ENCODE measurements at regions not wholly inside any gene's neighbourhood (a gene's known extent, or its start where the extent isn't known, plus 50 kb on each side); places are given as distances from the start of the nearest gene placed in this dataset.

DNA sequence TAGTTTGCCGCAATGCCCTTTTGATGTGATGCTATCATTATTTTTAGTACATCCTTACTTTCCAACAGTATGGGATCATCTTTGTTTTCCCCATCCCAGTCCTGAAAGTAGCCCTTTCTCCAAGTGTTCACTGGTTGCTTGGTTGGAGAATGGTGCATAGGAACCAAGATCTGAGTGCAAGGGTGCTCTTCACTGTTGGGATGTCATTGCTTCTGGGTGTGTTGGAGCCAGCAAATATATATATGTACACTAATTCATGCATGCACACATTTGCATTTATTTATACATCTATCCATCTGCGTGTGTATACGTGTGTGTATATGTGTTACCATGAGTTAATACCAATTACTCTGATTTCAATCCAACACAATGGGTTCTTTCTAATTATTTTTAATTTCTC lies 64.1 kb upstream of the RFLNA start:
- Histone ChIP-seq H3K4ac (ENCODE audit: low read depth, low read length) (no peak overlapping the region), H3K18ac (ENCODE audit: insufficient read length, low read depth, low read length) (no peak overlapping the region), H4K5ac (ENCODE audit: insufficient read length, low read depth, low read length) (no peak overlapping the region), H4K91ac (ENCODE audit: insufficient read length, low read depth, low read length) (no peak overlapping the region), H4K20me1 (ENCODE audit: control insufficient read depth, insufficient read depth, insufficient read length) (no peaks in the 10 kb centered on the region), H3K27me3 (ENCODE audit: insufficient read depth, low read length) (no peaks in the 10 kb centered on the region), H2BK120ac (ENCODE audit: low read depth, low read length, poor library complexity, severe bottlenecking) (no peak overlapping the region), H3K4me1 (ENCODE audit: insufficient read depth, low read length) (no peaks in the 10 kb centered on the region), H2BK12ac (ENCODE audit: insufficient read length, low read depth, low read length) (no peak overlapping the region), H2BK15ac (ENCODE audit: low read depth, low read length) (no peak overlapping the region), H4K8ac (replicated peaks; ENCODE audit: insufficient read length, low read depth, low read length) (no peak overlapping the region), H3K23me2 (ENCODE audit: insufficient read length, low read depth, low read length, poor library complexity, severe bottlenecking) (no peaks in the 10 kb centered on the region), H2BK20ac (ENCODE audit: low read depth, low read length, poor library complexity, severe bottlenecking) (no peak overlapping the region), H2AFZ (ENCODE audit: low read length) (no peak overlapping the region), H3K79me2 (ENCODE audit: insufficient read depth, low read length) (no peaks in the 10 kb centered on the region), H3K56ac (ENCODE audit: insufficient read length, low read depth, low read length) (no peak overlapping the region), H2BK5ac (ENCODE audit: insufficient read length, low read length) (no peak overlapping the region), H3K79me1 (ENCODE audit: insufficient read depth, low read depth, low read length, poor library complexity, severe bottlenecking) (no peaks in the 10 kb centered on the region), H3K9me3 (ENCODE audit: control insufficient read depth, low read depth, low read length) (no peaks in the 10 kb centered on the region), H3K9ac (ENCODE audit: extremely low read depth, insufficient read length, low read length) (no peak overlapping the region), H3T11ph (ENCODE audit: low read length) (no peak overlapping the region), H3K23ac (ENCODE audit: insufficient read length, low read depth, low read length) (no peak overlapping the region), H2AK5ac (ENCODE audit: insufficient read length, low read length) (no peak overlapping the region), H3K14ac (ENCODE audit: insufficient read depth, low read length) (no peak overlapping the region), H3K4me2 (ENCODE audit: insufficient read depth, insufficient read length, low read length) (no peak overlapping the region), H3K27ac (ENCODE audit: insufficient read length, low read depth, low read length) (no peak overlapping the region)
- TF ChIP-seq, protein P1, sequence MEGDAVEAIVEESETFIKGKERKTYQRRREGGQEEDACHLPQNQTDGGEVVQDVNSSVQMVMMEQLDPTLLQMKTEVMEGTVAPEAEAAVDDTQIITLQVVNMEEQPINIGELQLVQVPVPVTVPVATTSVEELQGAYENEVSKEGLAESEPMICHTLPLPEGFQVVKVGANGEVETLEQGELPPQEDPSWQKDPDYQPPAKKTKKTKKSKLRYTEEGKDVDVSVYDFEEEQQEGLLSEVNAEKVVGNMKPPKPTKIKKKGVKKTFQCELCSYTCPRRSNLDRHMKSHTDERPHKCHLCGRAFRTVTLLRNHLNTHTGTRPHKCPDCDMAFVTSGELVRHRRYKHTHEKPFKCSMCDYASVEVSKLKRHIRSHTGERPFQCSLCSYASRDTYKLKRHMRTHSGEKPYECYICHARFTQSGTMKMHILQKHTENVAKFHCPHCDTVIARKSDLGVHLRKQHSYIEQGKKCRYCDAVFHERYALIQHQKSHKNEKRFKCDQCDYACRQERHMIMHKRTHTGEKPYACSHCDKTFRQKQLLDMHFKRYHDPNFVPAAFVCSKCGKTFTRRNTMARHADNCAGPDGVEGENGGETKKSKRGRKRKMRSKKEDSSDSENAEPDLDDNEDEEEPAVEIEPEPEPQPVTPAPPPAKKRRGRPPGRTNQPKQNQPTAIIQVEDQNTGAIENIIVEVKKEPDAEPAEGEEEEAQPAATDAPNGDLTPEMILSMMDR (conservative IDR thresholded peaks at IDR 0.05) = no peak
- Mint-ChIP-seq H3K27ac (no peak overlapping the region), H3K36me3 (ENCODE audit: insufficient read depth in 1 of 3, low read depth in 3 of 3) (peaks cover 12 to 18% (median 16%) of the 10 kb centered on the region in 3 experiments), H3K9me3 (peaks cover 15 to 17% of the 10 kb centered on the region in 2 experiments), H3K27me3 (ENCODE audit: low read depth) (no peaks in the 10 kb centered on the region; the same call in none of the 2 replicates), H3K4me1 (peaks cover 4 to 8% of the 10 kb centered on the region in 2 experiments; a peak in 2 of 4 replicates), H3K4me3 (no peak overlapping the region; a peak in 1 of 5 replicates)
- no peak for DNase-seq
- WGBS (ENCODE audit: extremely low coverage, insufficient read length, low lambda C conversion rate) = no CpG with 5 or more reads among the region's 3 CpGs

Data from H9 (cell line).